GM23338 (cell line): ENCODE measurements at regions not wholly inside any gene's neighbourhood (a gene's known extent, or its start where the extent isn't known, plus 50 kb on each side); places are given as distances from the start of the nearest gene placed in this dataset.
A peak's percentile ranks its signal among the peaks of the same experiment; 100 is the strongest.

ENCODE experiments used
- ATAC-seq: fragments of 200-7000 bp; cut with Tn5 transposase; 3 replicates; pipeline ENCODE4 v1.9.1; 2020
- DNase-seq: peaks from one replicate; pipeline ENCODE4 v3.0.0-alpha.2; 2015; ENCODE audit warnings: low spot score
- H2AFZ ChIP-seq: fragments of 200-600 bp; sonication (generic); 2 replicates; pipeline ENCODE4 v1.8.0; 2016; ENCODE audit warnings: antibody characterized with exemption, mild to moderate bottlenecking, moderate library complexity
- H3F3A ChIP-seq: fragments of 200-600 bp; sonication (generic); replicated peaks from 2 replicates; pipeline ENCODE4 v1.8.0; 2017; ENCODE audit warnings: antibody characterized with exemption, mixed run types, low read depth
- H3K27ac ChIP-seq: fragments of 200-600 bp; sonication (generic); 2 replicates; pipeline ENCODE4 v1.6.1; 2016; ENCODE audit warnings: low read depth
- H3K27me3 ChIP-seq: fragments of 200-600 bp; sonication (generic); 2 replicates; pipeline ENCODE4 v1.8.0; 2016; ENCODE audit warnings: mild to moderate bottlenecking, mixed run types, moderate library complexity; ENCODE audit not compliant: insufficient read depth
- H3K36me3 ChIP-seq: fragments of 200-600 bp; sonication (generic); 2 replicates; pipeline ENCODE4 v1.8.0; 2016; ENCODE audit warnings: mild to moderate bottlenecking; ENCODE audit not compliant: insufficient read depth
- H3K4me1 ChIP-seq: fragments of 200-600 bp; sonication (generic); 2 replicates; pipeline ENCODE4 v1.8.0; 2016; ENCODE audit warnings: mild to moderate bottlenecking, moderate library complexity; ENCODE audit not compliant: insufficient read depth
- H3K4me2 ChIP-seq: fragments of 200-600 bp; sonication (generic); 2 replicates; pipeline ENCODE4 v1.7.1; 2017; ENCODE audit warnings: mixed run types
- H3K4me3 ChIP-seq: fragments of 200-600 bp; sonication (generic); 2 replicates; pipeline ENCODE4 v1.6.1; 2016; ENCODE audit warnings: mixed run types
- H3K79me2 ChIP-seq: fragments of 200-600 bp; sonication (generic); replicated peaks from 2 replicates; pipeline ENCODE4 v1.8.0; 2017; ENCODE audit warnings: mild to moderate bottlenecking; ENCODE audit not compliant: insufficient read depth
- H3K9me2 ChIP-seq: fragments of 200-600 bp; sonication (generic); 2 replicates; pipeline ENCODE4 v1.8.0; 2017; ENCODE audit not compliant: insufficient read depth
- H4K20me1 ChIP-seq: fragments of 200-600 bp; sonication (generic); replicated peaks from 2 replicates; pipeline ENCODE4 v1.8.0; 2017; ENCODE audit warnings: mild to moderate bottlenecking; ENCODE audit not compliant: insufficient read depth
- H3K27ac Mint-ChIP-seq: 2 replicates; pipeline ENCODE4 v1.8.0; 2020; ENCODE audit warnings: inconsistent platforms, mild to moderate bottlenecking, moderate library complexity, mixed read lengths
- H3K27me3 Mint-ChIP-seq: 3 replicates; pipeline ENCODE4 v1.8.0; 2022; ENCODE audit warnings: low read depth, mild to moderate bottlenecking, moderate library complexity, mixed read lengths, inconsistent platforms; ENCODE audit not compliant: insufficient read depth, poor library complexity
- H3K36me3 Mint-ChIP-seq: 3 replicates; pipeline ENCODE4 v1.8.0; 2021; ENCODE audit warnings: low read depth, mild to moderate bottlenecking, inconsistent platforms, moderate library complexity, mixed read lengths
- H3K4me1 Mint-ChIP-seq: 3 replicates; pipeline ENCODE4 v1.8.0; 2020; ENCODE audit warnings: mild to moderate bottlenecking, inconsistent platforms, mixed read lengths
- H3K4me3 Mint-ChIP-seq: 3 replicates; pipeline ENCODE4 v1.8.0; 2021; ENCODE audit warnings: moderate library complexity, mild to moderate bottlenecking, inconsistent platforms, mixed read lengths
- H3K9me3 Mint-ChIP-seq: 3 replicates; pipeline ENCODE4 v1.8.0; 2020; ENCODE audit warnings: moderate library complexity, mild to moderate bottlenecking, inconsistent platforms, mixed read lengths
- CREB1 ChIP-seq: fragments of 250-450 bp; sonication (Bioruptor Pico); IDR thresholded peaks from 2 replicates; pipeline ENCODE4 v1.5.0; 2020; ENCODE audit warnings: low read depth, mild to moderate bottlenecking, moderate library complexity
- ETS1 ChIP-seq: IDR thresholded peaks from 2 replicates; pipeline ENCODE4 v1.6.1; 2016; ENCODE audit warnings: antibody characterized with exemption
- EZH2 ChIP-seq: fragments of 200-600 bp; sonication (generic); IDR thresholded peaks from one replicate; pipeline ENCODE4 v1.8.0; 2017; ENCODE audit warnings: antibody characterized with exemption, mild to moderate bottlenecking, low read depth; ENCODE audit not compliant: unreplicated experiment
- EZH2phosphoT487 ChIP-seq: fragments of 200-600 bp; sonication (generic); IDR thresholded peaks from one replicate; pipeline ENCODE4 v1.8.1; 2018; ENCODE audit warnings: antibody characterized with exemption; ENCODE audit not compliant: unreplicated experiment
- JUNB ChIP-seq: IDR thresholded peaks from one replicate; pipeline ENCODE4 v1.6.1; 2016; ENCODE audit warnings: antibody characterized with exemption; ENCODE audit not compliant: unreplicated experiment
- NANOG ChIP-seq: IDR thresholded peaks from 2 replicates; pipeline ENCODE4 v1.6.1; 2016; ENCODE audit warnings: antibody characterized with exemption, borderline replicate concordance
- POLR2AphosphoS5 ChIP-seq: IDR thresholded peaks from 2 replicates; pipeline ENCODE4 v1.6.1; 2016; ENCODE audit warnings: antibody characterized with exemption, low read depth
- REST ChIP-seq: IDR thresholded peaks from one replicate; pipeline ENCODE4 v1.6.1; 2018; ENCODE audit warnings: antibody characterized with exemption; ENCODE audit not compliant: unreplicated experiment
- STAT1 ChIP-seq: IDR thresholded peaks from one replicate; pipeline ENCODE4 v1.6.1; 2016; ENCODE audit warnings: antibody characterized with exemption; ENCODE audit not compliant: unreplicated experiment
- ZNF114 ChIP-seq: fragments of 250-450 bp; sonication (Bioruptor Pico); IDR thresholded peaks from 2 replicates; pipeline ENCODE4 v1.5.0; 2020; ENCODE audit warnings: mild to moderate bottlenecking, moderate library complexity
- ZNF331 ChIP-seq: fragments of 250-450 bp; sonication (Bioruptor Pico); IDR thresholded peaks from 2 replicates; pipeline ENCODE4 v1.5.0; 2020; ENCODE audit warnings: low read depth, mild to moderate bottlenecking, moderate library complexity
- TF ChIP-seq, protein P1 (sequence below), 2 experiments: fragments of 200-600 bp in 1 of 2; sonication (generic) in 1 of 2; conservative IDR thresholded peaks; 2 replicates each; pipeline versions ENCODE4 v1.5.1 to v1.6.1; 2016 to 2017; ENCODE audit warnings: antibody characterized with exemption in 2 of 2, low read depth in 2 of 2, mild to moderate bottlenecking in 2 of 2, moderate library complexity in 1 of 2

GRCh38 chr4:55284331-55284730, 61.7 kb upstream of the SRD5A3 start (continued):
- no peak for TF ChIP-seq REST
- TF ChIP-seq STAT1, result no peak
- TF ChIP-seq CREB1 (CRISPR knock-in tag), result no peak
- no peak for TF ChIP-seq JUNB
- no peak for TF ChIP-seq ZNF331 (CRISPR knock-in tag)

- Histone ChIP-seq H3K27me3 (no peaks in the 10 kb centered on the region), H3K4me2 (no peak overlapping the region), H3K79me2 (no peaks in the 10 kb centered on the region), H3K36me3 (no peaks in the 10 kb centered on the region; the same call in 1 of the 2 replicates), H3K4me3 (no peak overlapping the region), H4K20me1 (no peaks in the 10 kb centered on the region), H3K4me1 (no peaks in the 10 kb centered on the region; the same call in 1 of the 2 replicates), H3K27ac (no peak overlapping the region), H3F3A (no peaks in the 10 kb centered on the region), H3K9me2 (no peaks in the 10 kb centered on the region), H2AFZ (peak overlapping the region; percentile 38; the same call in 1 of the 2 replicates)
- Mint-ChIP-seq H3K36me3 (no peaks in the 10 kb centered on the region), H3K27me3 (no peaks in the 10 kb centered on the region), H3K9me3 (no peaks in the 10 kb centered on the region), H3K27ac (peak overlapping the region; percentile 4; the same call in 1 of the 2 replicates), H3K4me1 (peaks cover 10% of the 10 kb centered on the region), H3K4me3 (no peak overlapping the region)
- TF ChIP-seq ZNF114 (CRISPR knock-in tag), result no peak
- no peak for TF ChIP-seq NANOG
- TF ChIP-seq POLR2AphosphoS5, result no peak
- no peak for TF ChIP-seq JUNB
- TF ChIP-seq, protein P1, sequence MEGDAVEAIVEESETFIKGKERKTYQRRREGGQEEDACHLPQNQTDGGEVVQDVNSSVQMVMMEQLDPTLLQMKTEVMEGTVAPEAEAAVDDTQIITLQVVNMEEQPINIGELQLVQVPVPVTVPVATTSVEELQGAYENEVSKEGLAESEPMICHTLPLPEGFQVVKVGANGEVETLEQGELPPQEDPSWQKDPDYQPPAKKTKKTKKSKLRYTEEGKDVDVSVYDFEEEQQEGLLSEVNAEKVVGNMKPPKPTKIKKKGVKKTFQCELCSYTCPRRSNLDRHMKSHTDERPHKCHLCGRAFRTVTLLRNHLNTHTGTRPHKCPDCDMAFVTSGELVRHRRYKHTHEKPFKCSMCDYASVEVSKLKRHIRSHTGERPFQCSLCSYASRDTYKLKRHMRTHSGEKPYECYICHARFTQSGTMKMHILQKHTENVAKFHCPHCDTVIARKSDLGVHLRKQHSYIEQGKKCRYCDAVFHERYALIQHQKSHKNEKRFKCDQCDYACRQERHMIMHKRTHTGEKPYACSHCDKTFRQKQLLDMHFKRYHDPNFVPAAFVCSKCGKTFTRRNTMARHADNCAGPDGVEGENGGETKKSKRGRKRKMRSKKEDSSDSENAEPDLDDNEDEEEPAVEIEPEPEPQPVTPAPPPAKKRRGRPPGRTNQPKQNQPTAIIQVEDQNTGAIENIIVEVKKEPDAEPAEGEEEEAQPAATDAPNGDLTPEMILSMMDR (conservative IDR thresholded peaks at IDR 0.05; ENCODE audit: low read depth in 2 of 2), result no peak
- TF ChIP-seq EZH2phosphoT487, result no peak
- TF ChIP-seq EZH2, result no peak
- no peak for TF ChIP-seq ZNF331 (CRISPR knock-in tag)
- TF ChIP-seq ETS1, result no peak
- no peak for ATAC-seq
- no peak for DNase-seq
These were observed 54.8 kb upstream of the SRD5A3 start for GRCh38 chr4:55291227-55291640.
